ENCODE measurements at regions not wholly inside any gene's neighbourhood (a gene's known extent, or its start where the extent isn't known, plus 50 kb on each side); places are given as distances from the start of the nearest gene placed in this dataset.

- H3K9ac ChIP-seq (replicated peaks; ENCODE audit: extremely low read depth, insufficient read depth, low read length), result no peak overlapping the region
- no peaks in the 10 kb centered on the region for H3K27me3 ChIP-seq (ENCODE audit: control insufficient read depth in 2 of 2, insufficient read depth in 2 of 2, low read length in 2 of 2)
- no peaks in the 10 kb centered on the region for H3K36me3 ChIP-seq (ENCODE audit: control insufficient read depth in 2 of 2, extremely low read depth in 1 of 2, insufficient read depth in 2 of 2, low read length in 2 of 2)
- H2AFZ ChIP-seq (ENCODE audit: low read depth, low read length), result no peak overlapping the region
- DNase-seq (ENCODE audit: low read depth, low spot score) (no peak), FAIRE-seq (no peak)
- no peak overlapping the region for H3K4me2 ChIP-seq (ENCODE audit: insufficient read depth, low read length)
- intact Hi-C loops (cut with micrococcal nuclease) (no loop called here), dilution Hi-C loops (cut with MboI; ENCODE audit: extremely low pct_ligation_motif_present, low sequenced_read_pairs) (no loop called here)
- ChIA-PET CTCF (no interaction called here), POLR2A (no interaction called here)
- no peak overlapping the region for H3K27ac ChIP-seq (ENCODE audit: insufficient read depth, low read depth, low read length)
- TF ChIP-seq POLR2A (IDR thresholded peaks at IDR 0.05; ENCODE audit: low read depth, low read length) (no peak), EZH2 (IDR thresholded peaks at IDR 0.05; ENCODE audit: borderline replicate concordance, low read depth, low read length, severe bottlenecking) (no peak)
- no peaks in the 10 kb centered on the region for H3K4me1 ChIP-seq (ENCODE audit: control insufficient read depth, extremely low read depth, insufficient read depth, low read length)
- no peaks in the 10 kb centered on the region for H4K20me1 ChIP-seq (replicated peaks; ENCODE audit: control insufficient read depth, extremely low read depth, insufficient read depth, low read length)
- H3K9me3 ChIP-seq (replicated peaks; ENCODE audit: control insufficient read depth, insufficient read depth, low read length), result no peaks in the 10 kb centered on the region
- BruUV-seq (replicated peaks), result no TSS peak
- no peak overlapping the region for H3K4me3 ChIP-seq (replicated peaks in 1 of 3; ENCODE audit: insufficient read depth in 1 of 3, low read depth in 1 of 3, low read length in 3 of 3)
- H3K79me2 ChIP-seq (ENCODE audit: control insufficient read depth, insufficient read depth, low read length), result no peaks in the 10 kb centered on the region
- H3K9me1 ChIP-seq (replicated peaks; ENCODE audit: control insufficient read depth, extremely low read depth, insufficient read depth, low read length), result no peaks in the 10 kb centered on the region
These were observed 910.3 kb upstream of the LCORL start for GRCh38 chr4:18931643-18932377.

- no peaks in the 10 kb centered on the region for H3K27me3 ChIP-seq (ENCODE audit: control insufficient read depth in 2 of 2, insufficient read depth in 2 of 2, low read length in 2 of 2)
- CTCF ChIA-PET, result no interaction called here
- no peaks in the 10 kb centered on the region for H4K20me1 ChIP-seq (replicated peaks; ENCODE audit: control insufficient read depth, extremely low read depth, insufficient read depth, low read length)
- no peaks in the 10 kb centered on the region for H3K9me3 ChIP-seq (replicated peaks; ENCODE audit: control insufficient read depth, insufficient read depth, low read length)
- dilution Hi-C loops (cut with MboI; ENCODE audit: extremely low pct_ligation_motif_present, low sequenced_read_pairs), result no loop called here
- no peak overlapping the region for H2AFZ ChIP-seq (ENCODE audit: low read depth, low read length)
- H3K4me2 ChIP-seq (ENCODE audit: insufficient read depth, low read length), result no peak overlapping the region
- no peaks in the 10 kb centered on the region for H3K79me2 ChIP-seq (ENCODE audit: control insufficient read depth, insufficient read depth, low read length)
- H3K27ac ChIP-seq (ENCODE audit: insufficient read depth, low read depth, low read length), result no peak overlapping the region
- FAIRE-seq, result no peak
- no TSS peak for BruUV-seq (replicated peaks)
- H3K4me3 ChIP-seq (replicated peaks in 1 of 3; ENCODE audit: insufficient read depth in 1 of 3, low read depth in 1 of 3, low read length in 3 of 3), result no peak overlapping the region
- H3K9ac ChIP-seq (replicated peaks; ENCODE audit: extremely low read depth, insufficient read depth, low read length), result no peak overlapping the region
- DNase-seq (ENCODE audit: low read depth, low spot score), result no peak
- no peaks in the 10 kb centered on the region for H3K9me1 ChIP-seq (replicated peaks; ENCODE audit: control insufficient read depth, extremely low read depth, insufficient read depth, low read length)
- intact Hi-C loops (cut with micrococcal nuclease), result no loop called here
- H3K36me3 ChIP-seq (ENCODE audit: control insufficient read depth in 2 of 2, extremely low read depth in 1 of 2, insufficient read depth in 2 of 2, low read length in 2 of 2), result no peaks in the 10 kb centered on the region
- no peak for TF ChIP-seq MAX (IDR thresholded peaks at IDR 0.05; ENCODE audit: insufficient read depth, insufficient read length)
- TF ChIP-seq POLR2AphosphoS5 (IDR thresholded peaks at IDR 0.05; ENCODE audit: insufficient read depth, low read depth, low read length), result no peak
- TF ChIP-seq CTCF (IDR thresholded peaks at IDR 0.05; ENCODE audit: extremely low read depth in 1 of 2, insufficient read depth in 1 of 2, low read depth in 1 of 2, low read length in 2 of 2), result no peak
- H3K4me1 ChIP-seq (ENCODE audit: control insufficient read depth, extremely low read depth, insufficient read depth, low read length), result no peaks in the 10 kb centered on the region
- POLR2A ChIA-PET, result no interaction called here
These were observed 908.9 kb upstream of the LCORL start for GRCh38 chr4:18930487-18930886.

Measured in endothelial cell of umbilical vein (primary cell).